Left hindlimb (tissue), 1 donor: ENCODE measurements at regions not wholly inside any gene's neighbourhood (a gene's known extent, or its start where the extent isn't known, plus 50 kb on each side); places are given as distances from the start of the nearest gene placed in this dataset.

Experiments
- DNase-seq: peaks from one replicate; pipeline ENCODE4 v3.0.0-alpha.2; 2018

GRCh38 chr7:30212701-30213111 is 71.7 kb upstream of the ZNRF2 start:
- DNase-seq, result no peak

- no peak for DNase-seq
Measured at GRCh38 chr7:30213637-30214036, 70.8 kb upstream of the ZNRF2 start.

- no peak for DNase-seq
Measured at GRCh38 chr7:30214651-30215137, 69.7 kb upstream of the ZNRF2 start.

- DNase-seq, result no peak
Measured at GRCh38 chr7:30221764-30222163, 62.6 kb upstream of the ZNRF2 start.

- no peak for DNase-seq
Measured at GRCh38 chr7:30222515-30223215, 61.7 kb upstream of the ZNRF2 start.

DNA sequence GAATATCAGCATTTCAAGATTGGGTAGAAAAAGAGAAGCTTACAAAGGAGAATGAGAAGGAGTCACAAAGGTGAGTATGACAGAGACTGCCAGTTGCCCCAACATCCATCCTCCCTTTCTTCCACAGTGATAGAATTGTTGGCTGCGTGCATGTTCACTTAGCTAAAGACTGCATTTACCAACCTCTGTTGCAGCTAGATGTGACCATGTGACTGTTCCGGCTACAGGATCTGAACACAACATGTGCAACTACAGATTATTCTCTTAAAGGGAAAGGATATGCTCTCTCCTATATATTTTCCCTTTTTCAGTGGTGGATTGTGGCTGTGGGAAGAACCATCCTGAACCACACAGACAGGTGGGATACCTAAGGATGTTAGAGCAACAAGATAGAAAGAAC is 60.5 kb upstream of the ZNRF2 start:
- DNase-seq, result no peak

DNA sequence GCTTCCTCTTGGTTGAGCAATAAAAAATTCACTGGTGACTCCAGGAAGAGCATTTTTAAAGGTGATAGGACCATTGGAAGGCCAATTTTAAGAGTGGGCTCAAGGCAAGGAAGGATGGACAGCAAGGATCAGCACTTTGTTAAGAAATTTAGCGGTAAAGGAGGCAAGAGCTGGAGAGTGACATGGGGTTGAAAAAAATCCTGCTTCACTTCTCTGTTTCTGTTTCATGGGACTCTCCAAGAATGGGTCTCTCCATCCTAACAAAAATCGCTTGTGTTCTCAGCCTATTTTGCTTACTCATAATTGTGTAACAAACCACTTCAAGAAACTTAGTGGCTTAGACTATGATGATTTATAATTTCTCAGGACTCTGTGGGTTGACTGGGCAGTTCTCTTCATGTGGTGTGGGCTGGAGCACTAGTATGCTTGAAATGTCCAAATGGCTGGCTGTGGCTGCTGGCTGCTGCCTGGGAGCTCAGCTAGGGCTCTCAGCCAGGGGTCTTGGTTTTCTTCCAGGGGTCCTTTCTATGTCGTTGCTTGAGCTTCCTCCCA is 59.8 kb upstream of the ZNRF2 start:
- DNase-seq, result no peak

DNA sequence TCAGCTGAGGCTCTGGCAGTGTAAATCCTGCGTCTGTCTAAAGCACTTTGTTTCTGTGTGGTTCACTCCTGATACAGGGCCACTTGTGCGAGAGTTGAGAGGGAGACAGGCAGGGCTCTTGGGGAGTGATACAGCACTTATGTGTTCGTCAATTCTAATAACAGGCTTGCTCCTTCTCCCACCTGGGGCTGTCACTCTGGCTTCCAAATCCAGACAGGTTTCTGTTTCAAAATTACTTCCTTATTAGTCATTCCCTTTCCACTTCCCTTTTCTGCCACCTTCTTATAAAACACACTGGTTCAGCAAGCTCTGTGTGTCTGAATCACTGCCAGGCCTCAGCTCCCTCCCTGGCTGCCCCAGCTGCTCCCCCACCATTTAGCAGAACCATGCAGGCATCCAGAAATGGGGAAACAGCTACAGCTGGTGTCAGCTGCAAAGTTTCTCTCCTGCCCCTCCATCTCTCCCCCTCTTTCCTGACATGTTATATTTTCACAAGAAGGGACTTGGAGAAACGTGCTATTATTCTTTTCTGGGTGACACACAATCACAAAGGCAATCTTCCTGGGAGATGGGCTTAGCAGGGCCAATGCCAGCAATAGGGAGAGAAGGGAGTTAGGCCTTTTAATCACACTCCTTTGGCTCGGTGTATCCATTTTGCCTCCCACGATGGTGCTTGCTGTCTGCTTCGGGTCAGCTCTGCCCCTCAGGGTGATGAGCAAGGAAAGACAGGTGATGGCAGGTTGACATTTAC is 58.4 kb upstream of the ZNRF2 start:
- DNase-seq, result peak; percentile 75

GRCh38 chr7:30226614-30227268 is 57.7 kb upstream of the ZNRF2 start:
- no peak for DNase-seq

DNA sequence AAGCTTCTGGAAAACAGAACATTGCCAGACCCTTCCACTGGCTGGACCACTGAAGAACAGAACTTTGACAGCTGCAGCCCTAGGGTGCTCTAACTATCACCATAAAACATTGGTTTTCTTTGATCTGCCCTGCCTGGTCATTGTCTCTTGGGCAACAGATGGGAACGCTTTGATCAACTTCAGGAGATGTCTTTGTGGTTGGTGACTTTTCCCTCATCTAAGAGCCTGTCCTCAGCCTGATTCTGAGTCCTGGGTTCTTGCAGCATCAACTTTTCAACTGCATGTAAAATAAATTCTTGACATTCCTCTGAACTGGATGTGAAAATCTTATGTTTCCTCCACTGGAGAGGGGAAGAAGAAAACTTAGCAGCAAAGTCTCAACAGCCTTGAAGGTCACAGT is 53.1 kb upstream of the ZNRF2 start:
- DNase-seq, result no peak

DNA sequence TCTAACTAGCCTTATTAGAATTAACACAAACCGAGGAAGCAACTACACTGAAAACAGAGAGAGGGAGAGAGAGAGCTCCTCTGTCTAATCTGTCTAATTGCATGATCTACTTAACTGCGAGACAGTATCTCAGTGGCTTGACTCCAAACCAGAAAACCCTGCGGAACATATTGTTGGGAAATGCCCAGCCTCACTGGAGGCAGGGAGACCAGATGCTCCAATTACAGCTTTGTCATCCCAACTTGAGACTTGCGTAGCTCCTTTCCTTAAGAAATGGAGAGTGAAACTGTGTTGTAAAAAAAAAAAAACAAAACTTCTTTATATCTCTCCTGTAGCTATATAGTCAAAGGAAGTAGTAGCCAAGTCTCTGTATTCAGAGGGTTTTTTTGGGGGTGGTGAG is 52.0 kb upstream of the ZNRF2 start:
- no peak for DNase-seq
